Activated CD8-positive, alpha-beta memory T cell treated with anti-CD3 and anti-CD28 coated beads, Interleukin-2, amount 50 U/mL, for 24 hours (primary cell): ENCODE measurements at regions not wholly inside any gene's neighbourhood (a gene's known extent, or its start where the extent isn't known, plus 50 kb on each side); places are given as distances from the start of the nearest gene placed in this dataset.

Experiments
- DNase-seq: peaks from one replicate; pipeline ENCODE4 v3.0.0-alpha.2; 2020; ENCODE audit errors: extremely low read depth

GRCh38 chr12:111111681-111112080 is 191.3 kb upstream of the MYL2 start:
- DNase-seq: no peak

- no peak for DNase-seq
These were observed 190.2 kb upstream of the MYL2 start for GRCh38 chr12:111110556-111110955.

GRCh38 chr12:111108726-111109125 is 188.3 kb upstream of the MYL2 start:
- DNase-seq: no peak

GRCh38 chr12:111107392-111108178 is 187.2 kb upstream of the MYL2 start:
- no peak for DNase-seq

GRCh38 chr12:111105294-111105693 is 184.9 kb upstream of the MYL2 start:
- DNase-seq: no peak

GRCh38 chr12:111103583-111103982 is 183.2 kb upstream of the MYL2 start:
- no peak for DNase-seq

GRCh38 chr12:111102102-111102739 is 181.8 kb upstream of the MYL2 start:
- no peak for DNase-seq

GRCh38 chr12:111101003-111101402 is 180.6 kb upstream of the MYL2 start:
- no peak for DNase-seq

- DNase-seq: no peak
These were observed 180.2 kb upstream of the MYL2 start for GRCh38 chr12:111100554-111100953.

GRCh38 chr12:111100003-111100402 is 179.6 kb upstream of the MYL2 start:
- DNase-seq: no peak

GRCh38 chr12:111099186-111099585 is 178.8 kb upstream of the MYL2 start:
- no peak for DNase-seq

GRCh38 chr12:111094157-111095010 is 174.0 kb upstream of the MYL2 start:
- no peak for DNase-seq

GRCh38 chr12:111093428-111094142 is 173.2 kb upstream of the MYL2 start:
- no peak for DNase-seq

GRCh38 chr12:111091051-111091450 is 170.7 kb upstream of the MYL2 start:
- no peak for DNase-seq

- no peak for DNase-seq
These were observed 169.2 kb upstream of the MYL2 start for GRCh38 chr12:111089616-111090015.

GRCh38 chr12:111088409-111088808 is 168.0 kb upstream of the MYL2 start:
- DNase-seq: no peak

- no peak for DNase-seq
These were observed 166.7 kb upstream of the MYL2 start for GRCh38 chr12:111086947-111087700.

- no peak for DNase-seq
These were observed 164.7 kb upstream of the MYL2 start for GRCh38 chr12:111085096-111085495.

GRCh38 chr12:111084605-111085004 is 164.2 kb upstream of the MYL2 start:
- no peak for DNase-seq

GRCh38 chr12:111084158-111084557 is 163.8 kb upstream of the MYL2 start:
- no peak for DNase-seq

- DNase-seq: no peak
These were observed 161.2 kb upstream of the MYL2 start for GRCh38 chr12:111081600-111081999.
